ENCODE measurements at regions not wholly inside any gene's neighbourhood (a gene's known extent, or its start where the extent isn't known, plus 50 kb on each side); places are given as distances from the start of the nearest gene placed in this dataset.

DNA sequence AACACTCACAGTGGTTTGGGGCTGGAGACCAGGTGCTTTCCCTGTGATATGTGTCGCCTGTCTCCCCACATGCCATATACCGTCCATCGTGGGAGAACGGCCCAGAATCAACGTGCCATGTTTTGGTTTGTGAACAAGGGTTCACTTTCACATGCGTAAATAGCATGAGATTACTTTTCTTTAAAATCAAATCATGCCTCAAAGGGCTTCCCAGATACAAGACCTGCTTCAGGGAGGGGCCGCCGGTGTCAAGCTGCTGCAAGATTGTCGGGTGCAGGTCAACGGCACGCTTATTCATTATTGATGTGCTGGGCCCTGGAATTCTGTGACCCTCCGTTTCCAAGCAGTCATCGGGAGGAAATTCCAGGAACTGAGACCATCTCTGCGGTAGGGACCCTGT, 145.2 kb upstream of the RTL1 start:
- H3K4me3 ChIP-seq (ENCODE audit: low read depth, low read length, poor library complexity, severe bottlenecking) = no peak overlapping the region
- CTCF ChIA-PET (ENCODE audit: unreplicated experiment) = no interaction called here
- intact Hi-C loops (cut with micrococcal nuclease; ENCODE audit: unreplicated experiment) = no loop called here
- H3K4me1 ChIP-seq (ENCODE audit: insufficient read depth, low read length, poor library complexity, severe bottlenecking) = no peaks in the 10 kb centered on the region
- H3K4me2 ChIP-seq (ENCODE audit: low read length) = no peak overlapping the region
- H3K9me2 ChIP-seq (ENCODE audit: insufficient read depth, low read length) = no peaks in the 10 kb centered on the region
- no peaks in the 10 kb centered on the region for H3K9me3 ChIP-seq (ENCODE audit: low read length)
- TF ChIP-seq, protein P1, sequence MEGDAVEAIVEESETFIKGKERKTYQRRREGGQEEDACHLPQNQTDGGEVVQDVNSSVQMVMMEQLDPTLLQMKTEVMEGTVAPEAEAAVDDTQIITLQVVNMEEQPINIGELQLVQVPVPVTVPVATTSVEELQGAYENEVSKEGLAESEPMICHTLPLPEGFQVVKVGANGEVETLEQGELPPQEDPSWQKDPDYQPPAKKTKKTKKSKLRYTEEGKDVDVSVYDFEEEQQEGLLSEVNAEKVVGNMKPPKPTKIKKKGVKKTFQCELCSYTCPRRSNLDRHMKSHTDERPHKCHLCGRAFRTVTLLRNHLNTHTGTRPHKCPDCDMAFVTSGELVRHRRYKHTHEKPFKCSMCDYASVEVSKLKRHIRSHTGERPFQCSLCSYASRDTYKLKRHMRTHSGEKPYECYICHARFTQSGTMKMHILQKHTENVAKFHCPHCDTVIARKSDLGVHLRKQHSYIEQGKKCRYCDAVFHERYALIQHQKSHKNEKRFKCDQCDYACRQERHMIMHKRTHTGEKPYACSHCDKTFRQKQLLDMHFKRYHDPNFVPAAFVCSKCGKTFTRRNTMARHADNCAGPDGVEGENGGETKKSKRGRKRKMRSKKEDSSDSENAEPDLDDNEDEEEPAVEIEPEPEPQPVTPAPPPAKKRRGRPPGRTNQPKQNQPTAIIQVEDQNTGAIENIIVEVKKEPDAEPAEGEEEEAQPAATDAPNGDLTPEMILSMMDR (conservative IDR thresholded peaks at IDR 0.05; ENCODE audit: low read length) = no peak
- no peak for TF ChIP-seq EZH2phosphoT487 (IDR thresholded peaks at IDR 0.05; ENCODE audit: borderline replicate concordance, low read depth, low read length)
- H4K20me1 ChIP-seq (ENCODE audit: insufficient read depth, low read length) = no peaks in the 10 kb centered on the region
- no TSS peak for BruUV-seq (replicated peaks)
- H3K79me2 ChIP-seq (ENCODE audit: insufficient read depth, low read depth, low read length) = no peaks in the 10 kb centered on the region
- POLR2A ChIA-PET = no interaction called here
- H3K36me3 ChIP-seq (ENCODE audit: insufficient read depth, low read length) = no peaks in the 10 kb centered on the region
- no peak overlapping the region for H3K27ac ChIP-seq (ENCODE audit: low read depth, low read length, poor library complexity, severe bottlenecking)
- H2AFZ ChIP-seq (ENCODE audit: low read length) = no peak overlapping the region
- DNase-seq (ENCODE audit: low spot score) = no peak

DNA sequence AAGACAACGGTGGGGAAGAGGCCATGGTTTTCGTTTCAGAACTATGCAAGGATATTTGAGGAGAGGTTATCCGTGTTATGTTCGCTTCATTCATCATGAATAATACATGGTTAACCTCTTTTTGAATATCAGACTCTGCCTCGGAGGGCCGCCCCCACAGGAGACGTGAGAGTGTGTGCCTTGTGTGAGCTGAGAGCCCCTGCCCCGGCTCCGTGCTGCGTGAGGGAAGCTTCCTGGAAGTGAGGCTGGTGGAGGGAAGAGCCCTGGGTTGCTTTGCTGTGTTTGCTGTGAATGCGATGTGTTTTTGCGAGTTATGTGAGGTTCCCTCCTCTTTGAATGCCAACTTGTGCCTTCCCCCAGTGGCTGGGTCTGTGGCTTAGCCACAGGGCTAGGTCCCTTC, 146.0 kb upstream of the RTL1 start:
- no peak overlapping the region for H2AFZ ChIP-seq (ENCODE audit: low read length)
- H3K36me3 ChIP-seq (ENCODE audit: insufficient read depth, low read length) = no peaks in the 10 kb centered on the region
- H3K4me1 ChIP-seq (ENCODE audit: insufficient read depth, low read length, poor library complexity, severe bottlenecking) = no peaks in the 10 kb centered on the region
- no peak overlapping the region for H3K27ac ChIP-seq (ENCODE audit: low read depth, low read length, poor library complexity, severe bottlenecking)
- BruUV-seq (replicated peaks) = no TSS peak
- H3K9me2 ChIP-seq (ENCODE audit: insufficient read depth, low read length) = no peaks in the 10 kb centered on the region
- no peak overlapping the region for H3K4me3 ChIP-seq (ENCODE audit: low read depth, low read length, poor library complexity, severe bottlenecking)
- no peaks in the 10 kb centered on the region for H3K9me3 ChIP-seq (ENCODE audit: low read length)
- no peaks in the 10 kb centered on the region for H3K79me2 ChIP-seq (ENCODE audit: insufficient read depth, low read depth, low read length)
- DNase-seq (ENCODE audit: low spot score) = no peak
- H3K4me2 ChIP-seq (ENCODE audit: low read length) = no peak overlapping the region
- no peaks in the 10 kb centered on the region for H4K20me1 ChIP-seq (ENCODE audit: insufficient read depth, low read length)
- CTCF ChIA-PET (ENCODE audit: unreplicated experiment) = no interaction called here
- intact Hi-C loops (cut with micrococcal nuclease; ENCODE audit: unreplicated experiment) = no loop called here
- POLR2A ChIA-PET = no interaction called here
- TF ChIP-seq, protein P1 (conservative IDR thresholded peaks at IDR 0.05; ENCODE audit: low read length) = no peak
- no peak for TF ChIP-seq EZH2phosphoT487 (IDR thresholded peaks at IDR 0.05; ENCODE audit: borderline replicate concordance, low read depth, low read length)

DNA sequence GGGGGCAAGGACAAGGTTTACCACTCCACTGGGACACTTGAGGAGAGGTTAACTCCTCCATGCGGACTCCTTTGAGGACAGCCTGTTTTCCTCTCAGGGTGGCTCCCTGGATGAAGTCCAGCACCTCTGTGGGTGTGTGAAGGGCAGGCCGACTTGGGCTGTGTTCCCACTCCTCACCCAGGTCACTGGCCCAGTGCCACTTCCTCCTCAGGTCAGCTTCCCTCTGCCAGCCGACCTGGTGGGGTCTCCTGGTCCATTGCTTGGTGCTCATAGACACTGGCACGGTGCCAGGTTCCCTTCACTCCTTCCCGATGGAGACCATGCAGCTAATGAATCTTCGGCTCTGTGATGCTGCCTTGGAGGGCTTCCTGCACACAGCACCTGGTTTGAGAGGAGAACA, 146.4 kb upstream of the RTL1 start:
- no peak for DNase-seq (ENCODE audit: low spot score)
- Histone ChIP-seq H3K4me2 (ENCODE audit: low read length) (no peak overlapping the region), H3K36me3 (ENCODE audit: insufficient read depth, low read length) (no peaks in the 10 kb centered on the region), H3K27ac (ENCODE audit: low read depth, low read length, poor library complexity, severe bottlenecking) (no peak overlapping the region), H3K9me2 (ENCODE audit: insufficient read depth, low read length) (no peaks in the 10 kb centered on the region), H2AFZ (ENCODE audit: low read length) (no peak overlapping the region), H3K9me3 (ENCODE audit: low read length) (no peaks in the 10 kb centered on the region), H3K4me3 (ENCODE audit: low read depth, low read length, poor library complexity, severe bottlenecking) (no peak overlapping the region), H3K79me2 (ENCODE audit: insufficient read depth, low read depth, low read length) (no peaks in the 10 kb centered on the region), H3K4me1 (ENCODE audit: insufficient read depth, low read length, poor library complexity, severe bottlenecking) (no peaks in the 10 kb centered on the region), H4K20me1 (ENCODE audit: insufficient read depth, low read length) (no peaks in the 10 kb centered on the region)
- ChIA-PET CTCF (ENCODE audit: unreplicated experiment) (no interaction called here), POLR2A (no interaction called here)
- intact Hi-C loops (cut with micrococcal nuclease; ENCODE audit: unreplicated experiment) = no loop called here
- no TSS peak for BruUV-seq (replicated peaks)
- TF ChIP-seq, protein P1 (conservative IDR thresholded peaks at IDR 0.05; ENCODE audit: low read length) = no peak
- no peak for TF ChIP-seq EZH2phosphoT487 (IDR thresholded peaks at IDR 0.05; ENCODE audit: borderline replicate concordance, low read depth, low read length)

Data from OCI-LY7 (cell line).